Spleen (tissue), 11 donors: ENCODE measurements at regions not wholly inside any gene's neighbourhood (a gene's known extent, or its start where the extent isn't known, plus 50 kb on each side); places are given as distances from the start of the nearest gene placed in this dataset.

ENCODE experiments used
- DNase-seq: peaks from one replicate; pipeline ENCODE4 v3.0.0-alpha.2; 2020
- H3K27ac ChIP-seq, 8 donors: fragments of 200-600 bp; sonication (generic) in 7 of 8; 1 replicate in 4 of 8; 2 replicates in 4 of 8; pipeline versions ENCODE4 v1.5.0 to v1.8.0; 2016 to 2021; ENCODE audit warnings: inconsistent platforms in 4 of 8, mild to moderate bottlenecking in 4 of 8, moderate library complexity in 1 of 8
- H3K27me3 ChIP-seq, 7 donors: fragments of 200-600 bp; sonication (generic) in 6 of 7; replicated peaks in 1 of 7; 1 replicate in 4 of 7; 2 replicates in 3 of 7; pipeline versions ENCODE4 v1.5.0 to v1.8.0; 2016 to 2021; ENCODE audit warnings: inconsistent platforms in 3 of 7, mild to moderate bottlenecking in 1 of 7
- H3K36me3 ChIP-seq, 6 donors: fragments of 200-600 bp; sonication (generic) in 5 of 6; 1 replicate in 4 of 6; 2 replicates in 2 of 6; pipeline versions ENCODE4 v1.5.0 to v1.8.0; 2016 to 2021; ENCODE audit warnings: inconsistent platforms in 2 of 6
- H3K4me1 ChIP-seq, 6 donors: fragments of 200-600 bp; sonication (generic) in 5 of 6; 1 replicate in 3 of 6; 2 replicates in 3 of 6; pipeline versions ENCODE4 v1.5.0 to v1.8.0; 2016 to 2021; ENCODE audit warnings: inconsistent platforms in 3 of 6
- H3K4me3 ChIP-seq, 8 donors: fragments of 200-600 bp; sonication (generic) in 7 of 8; 1 replicate in 4 of 8; 2 replicates in 4 of 8; pipeline versions ENCODE4 v1.5.0 to v1.8.0; 2016 to 2021; ENCODE audit warnings: inconsistent platforms in 4 of 8, mild to moderate bottlenecking in 4 of 8, moderate library complexity in 2 of 8
- H3K9me3 ChIP-seq, 8 donors: fragments of 200-600 bp; sonication (generic) in 7 of 8; 1 replicate in 4 of 8; 2 replicates in 4 of 8; pipeline versions ENCODE4 v1.5.0 to v1.8.0; 2016 to 2021; ENCODE audit warnings: inconsistent platforms in 4 of 8
- CTCF ChIP-seq, 11 experiments: fragments of 200-600 bp in 7 of 11; fragments of 450-650 bp in 4 of 11; sonication (generic) in 4 of 11; IDR thresholded peaks in 8 of 11; conservative IDR thresholded peaks in 3 of 11; 1 replicate in 7 of 11; 2 replicates in 4 of 11; pipeline versions ENCODE4 v1.4.0 to v1.8.0; 2016 to 2021; ENCODE audit warnings: antibody characterized with exemption in 11 of 11, inconsistent platforms in 4 of 11, mild to moderate bottlenecking in 1 of 11
- POLR2A ChIP-seq, 3 donors: fragments of 450-650 bp; IDR thresholded peaks; one replicate each; pipeline ENCODE4 v1.5.1; 2017; ENCODE audit warnings: antibody characterized with exemption in 3 of 3, mild to moderate bottlenecking in 1 of 3
- POLR2AphosphoS5 ChIP-seq, 3 donors: sonication (generic); formaldehyde crosslinking; IDR thresholded peaks; one replicate each; pipeline ENCODE4 v1.5.1; 2017; ENCODE audit warnings: antibody characterized with exemption in 3 of 3
- WGBS, 5 donors: extraction: QIAGEN DNeasy Blood & Tissue Kit in 3 of 5; methylation state at CpG; one replicate each; pipeline versions ENCODE4 v1.1.5 to v1.1.7; 2013 to 2018; 5-methylcytosine and 5-hydroxymethylcytosine counted together
- intact Hi-C: fragments of 100-400 bp; cut with DNase I; formaldehyde crosslinking; loops from one replicate; pipeline ENCODE4 v1.15.0; 2023; ENCODE audit warnings: low total_unique reads
- donor health status: healthy with polysubstance abuse.
- donor health status: DM: no; HTN: no; CAD: no; lungs with moderate emphysema.
- donor health status: DM: no; HTN: no; CAD: no.
- donor health status: Bipolar disorder and iron deficiency.
- donor health status: healthy.
- donor health status: DM: no; HTN: no; CAD: no.
- donor health status: DM: yes; HTN: yes; CAD: no.

- TF ChIP-seq POLR2AphosphoS5 (IDR thresholded peaks at IDR 0.05) (no peak), POLR2A (IDR thresholded peaks at IDR 0.05) (no peak), CTCF (IDR thresholded peaks at IDR 0.05 in 8 of 11, conservative IDR thresholded peaks at IDR 0.05 in 3 of 11) (no peak)
- WGBS, 5 donors = 82 to 94% (median 86%) methylated on average over 4 of the region's 4 CpGs
- H3K4me1 ChIP-seq = no peaks in the 10 kb centered on the region
- DNase-seq = no peak
- H3K36me3 ChIP-seq = no peaks in the 10 kb centered on the region
- H3K4me3 ChIP-seq = no peak overlapping the region
- no peaks in the 10 kb centered on the region for H3K27me3 ChIP-seq
- no peak overlapping the region for H3K27ac ChIP-seq
- intact Hi-C loops = no loop called here
- peaks cover 0 to 15% (median 4%) of the 10 kb centered on the region in 8 donors for H3K9me3 ChIP-seq
These were observed 214.9 kb upstream of the HMGA2 start for GRCh38 chr12:65609359-65609771.

GRCh38 chr12:65611396-65611795 is 212.9 kb upstream of the HMGA2 start:
- Histone ChIP-seq H3K4me1 (no peaks in the 10 kb centered on the region), H3K4me3 (no peak overlapping the region), H3K9me3 (peaks cover 0 to 15% (median 4%) of the 10 kb centered on the region in 8 donors), H3K36me3 (no peaks in the 10 kb centered on the region), H3K27me3 (no peaks in the 10 kb centered on the region), H3K27ac (no peak overlapping the region)
- intact Hi-C loops = no loop called here
- 89 to 94% (median 91%) methylated on average over 3 of the region's 3 CpGs for WGBS, 5 donors
- no peak for DNase-seq
- TF ChIP-seq POLR2A (IDR thresholded peaks at IDR 0.05) = no peak
- TF ChIP-seq POLR2AphosphoS5 (IDR thresholded peaks at IDR 0.05) = no peak
- TF ChIP-seq CTCF (IDR thresholded peaks at IDR 0.05 in 8 of 11, conservative IDR thresholded peaks at IDR 0.05 in 3 of 11) = no peak

- no peak for DNase-seq
- TF ChIP-seq POLR2AphosphoS5 (IDR thresholded peaks at IDR 0.05) (no peak), CTCF (IDR thresholded peaks at IDR 0.05 in 8 of 11, conservative IDR thresholded peaks at IDR 0.05 in 3 of 11) (no peak), POLR2A (IDR thresholded peaks at IDR 0.05) (no peak)
- Histone ChIP-seq H3K27me3 (no peaks in the 10 kb centered on the region), H3K4me3 (no peak overlapping the region), H3K36me3 (no peaks in the 10 kb centered on the region), H3K27ac (no peak overlapping the region), H3K9me3 (peaks cover 0 to 13% (median 2%) of the 10 kb centered on the region in 8 donors), H3K4me1 (no peaks in the 10 kb centered on the region)
- WGBS, 5 donors = 66 to 94% (median 91%) methylated on average over 7 of the region's 7 CpGs
- intact Hi-C loops = no loop called here
These were observed 211.8 kb upstream of the HMGA2 start for GRCh38 chr12:65612440-65612839.

- Histone ChIP-seq H3K9me3 (peaks cover 0 to under 1% (median 0%) of the 10 kb centered on the region in 8 donors), H3K4me1 (no peaks in the 10 kb centered on the region), H3K27me3 (no peaks in the 10 kb centered on the region), H3K27ac (peak overlapping the region in 2 of 8 donors; percentile 19 to 52), H3K36me3 (no peaks in the 10 kb centered on the region), H3K4me3 (no peak overlapping the region)
- intact Hi-C loops = no loop called here
- no peak for DNase-seq
- 77 to 87% (median 84%) methylated on average over 3 of the region's 3 CpGs for WGBS, 5 donors
- no peak for TF ChIP-seq CTCF (IDR thresholded peaks at IDR 0.05 in 8 of 11, conservative IDR thresholded peaks at IDR 0.05 in 3 of 11)
- no peak for TF ChIP-seq POLR2AphosphoS5 (IDR thresholded peaks at IDR 0.05)
- no peak for TF ChIP-seq POLR2A (IDR thresholded peaks at IDR 0.05)
These were observed 210.6 kb upstream of the HMGA2 start for GRCh38 chr12:65613692-65614091.
